Right cardiac atrium (tissue), 5 donors: ENCODE measurements at regions not wholly inside any gene's neighbourhood (a gene's known extent, or its start where the extent isn't known, plus 50 kb on each side); places are given as distances from the start of the nearest gene placed in this dataset.

Experiments used
- ATAC-seq, 2 donors: fragments of 200-7000 bp; cut with Tn5 transposase; one replicate each; pipeline versions ENCODE4 v1.8.0 to v1.9.1; 2020; ENCODE audit warnings: moderate library complexity in 2 of 2, mild to moderate bottlenecking in 1 of 2
- DNase-seq, 3 donors: peaks; one replicate each; pipeline ENCODE4 v3.0.0-alpha.2; 2020
- H3K27ac ChIP-seq: one replicate; pipeline ENCODE4 v1.5.1; 2013; ENCODE audit warnings: mild to moderate bottlenecking, low read length, control low read depth, moderate library complexity
- H3K27me3 ChIP-seq: one replicate; pipeline ENCODE4 v1.6.1; 2013; ENCODE audit not compliant: control insufficient read depth, insufficient read depth
- H3K4me1 ChIP-seq: one replicate; pipeline ENCODE4 v1.6.1; 2013; ENCODE audit warnings: low read length; ENCODE audit not compliant: control insufficient read depth, insufficient read depth
- H3K4me3 ChIP-seq: one replicate; pipeline ENCODE4 v1.5.1; 2013; ENCODE audit warnings: low read length, control low read depth
- H3K9me3 ChIP-seq: one replicate; pipeline ENCODE4 v1.6.1; 2013; ENCODE audit warnings: low read length; ENCODE audit not compliant: control insufficient read depth
- WGBS: extraction: QIAGEN DNeasy Blood & Tissue Kit; methylation state at CpG from one replicate; pipeline ENCODE4 v1.1.7; 2013; 5-methylcytosine and 5-hydroxymethylcytosine counted together
- intact Hi-C, 4 donors: fragments of 100-400 bp; cut with DNase I; formaldehyde crosslinking; loops; one replicate each; pipeline versions ENCODE4 v1.11.0 to v1.14.0; 2022 to 2023
- donor health status: healthy with polysubstance abuse.
- donor health status: DM: no; HTN: yes; CAD: no.
- donor health status: DM: no; HTN: no; CAD: no.
- donor health status: DM: no; HTN: yes; CAD: no; lungs with severe emphysema.
- donor health status: DM: yes; HTN: yes; CAD: no.

- Histone ChIP-seq H3K4me1 (no peaks in the 10 kb centered on the region), H3K27ac (no peak overlapping the region), H3K9me3 (no peaks in the 10 kb centered on the region), H3K4me3 (no peak overlapping the region), H3K27me3 (no peaks in the 10 kb centered on the region)
- intact Hi-C loops: no loop called here
- WGBS: 76% methylated on average over 2 of the region's 2 CpGs
- no peak for DNase-seq
- no peak for ATAC-seq
Measured at GRCh38 chrX:78540171-78540570, 119.0 kb downstream of the RTL3 start.

- no peak overlapping the region for H3K4me3 ChIP-seq
- intact Hi-C loops: no loop called here
- no peaks in the 10 kb centered on the region for H3K27me3 ChIP-seq
- WGBS: 58% methylated on average over 2 of the region's 2 CpGs
- no peak overlapping the region for H3K27ac ChIP-seq
- no peak for DNase-seq
- H3K9me3 ChIP-seq: no peaks in the 10 kb centered on the region
- H3K4me1 ChIP-seq: no peaks in the 10 kb centered on the region
- ATAC-seq: no peak
Measured at GRCh38 chrX:78534221-78534620, 124.9 kb downstream of the RTL3 start.

GRCh38 chrX:78532363-78532762, 126.8 kb downstream of the RTL3 start:
- H3K27me3 ChIP-seq: no peaks in the 10 kb centered on the region
- no peaks in the 10 kb centered on the region for H3K4me1 ChIP-seq
- intact Hi-C loops: no loop called here
- no peak overlapping the region for H3K4me3 ChIP-seq
- DNase-seq (no peak), ATAC-seq (no peak)
- no peaks in the 10 kb centered on the region for H3K9me3 ChIP-seq
- no peak overlapping the region for H3K27ac ChIP-seq

GRCh38 chrX:78527818-78528217, 131.3 kb downstream of the RTL3 start:
- H3K27ac ChIP-seq: no peak overlapping the region
- WGBS: 74% methylated on average over 1 of the region's 1 CpG
- DNase-seq (no peak), ATAC-seq (no peak)
- no peaks in the 10 kb centered on the region for H3K27me3 ChIP-seq
- intact Hi-C loops: no loop called here
- H3K4me1 ChIP-seq: no peaks in the 10 kb centered on the region
- H3K4me3 ChIP-seq: no peak overlapping the region
- H3K9me3 ChIP-seq: no peaks in the 10 kb centered on the region

- no peaks in the 10 kb centered on the region for H3K4me1 ChIP-seq
- no peaks in the 10 kb centered on the region for H3K9me3 ChIP-seq
- ATAC-seq (no peak), DNase-seq (no peak)
- no peak overlapping the region for H3K4me3 ChIP-seq
- intact Hi-C loops: no loop called here
- 72% methylated on average over 1 of the region's 1 CpG for WGBS
- no peaks in the 10 kb centered on the region for H3K27me3 ChIP-seq
- no peak overlapping the region for H3K27ac ChIP-seq
Measured at GRCh38 chrX:78527263-78527662, 131.9 kb downstream of the RTL3 start.

GRCh38 chrX:78522601-78523000, 136.5 kb downstream of the RTL3 start:
- H3K27ac ChIP-seq: no peak overlapping the region
- no peaks in the 10 kb centered on the region for H3K9me3 ChIP-seq
- intact Hi-C loops: no loop called here
- DNase-seq (no peak), ATAC-seq (no peak)
- H3K4me1 ChIP-seq: no peaks in the 10 kb centered on the region
- WGBS: 79% methylated on average over 2 of the region's 2 CpGs
- H3K4me3 ChIP-seq: no peak overlapping the region
- H3K27me3 ChIP-seq: no peaks in the 10 kb centered on the region

GRCh38 chrX:78517124-78517523, 142.0 kb downstream of the RTL3 start:
- Histone ChIP-seq H3K9me3 (no peaks in the 10 kb centered on the region), H3K27ac (no peak overlapping the region), H3K27me3 (no peaks in the 10 kb centered on the region), H3K4me1 (no peaks in the 10 kb centered on the region), H3K4me3 (no peak overlapping the region)
- DNase-seq (no peak), ATAC-seq (no peak)
- intact Hi-C loops: no loop called here
- 78% methylated on average over 4 of the region's 4 CpGs for WGBS

GRCh38 chrX:78514852-78515251, 144.3 kb downstream of the RTL3 start:
- no peaks in the 10 kb centered on the region for H3K9me3 ChIP-seq
- DNase-seq: no peak
- H3K27ac ChIP-seq: no peak overlapping the region
- ATAC-seq: no peak
- no peak overlapping the region for H3K4me3 ChIP-seq
- no peaks in the 10 kb centered on the region for H3K27me3 ChIP-seq
- no peaks in the 10 kb centered on the region for H3K4me1 ChIP-seq
- intact Hi-C loops: no loop called here

- no peak overlapping the region for H3K27ac ChIP-seq
- H3K9me3 ChIP-seq: no peaks in the 10 kb centered on the region
- 28% methylated on average over 5 of the region's 5 CpGs for WGBS
- intact Hi-C loops: no loop called here
- ATAC-seq (no peak), DNase-seq (no peak)
- no peaks in the 10 kb centered on the region for H3K27me3 ChIP-seq
- no peaks in the 10 kb centered on the region for H3K4me1 ChIP-seq
- no peak overlapping the region for H3K4me3 ChIP-seq
Measured at GRCh38 chrX:78513971-78514738, 145.0 kb downstream of the RTL3 start.

GRCh38 chrX:78506248-78506647, 152.9 kb downstream of the RTL3 start:
- WGBS: 73% methylated on average over 1 of the region's 1 CpG
- intact Hi-C loops: no loop called here
- ATAC-seq: no peak
- H3K27me3 ChIP-seq: no peaks in the 10 kb centered on the region
- H3K27ac ChIP-seq: no peak overlapping the region
- H3K9me3 ChIP-seq: no peaks in the 10 kb centered on the region
- H3K4me3 ChIP-seq: no peak overlapping the region
- DNase-seq: no peak
- no peaks in the 10 kb centered on the region for H3K4me1 ChIP-seq

- Histone ChIP-seq H3K4me3 (no peak overlapping the region), H3K27ac (no peak overlapping the region), H3K9me3 (no peaks in the 10 kb centered on the region), H3K4me1 (no peaks in the 10 kb centered on the region), H3K27me3 (no peaks in the 10 kb centered on the region)
- WGBS: 78% methylated on average over 2 of the region's 2 CpGs
- DNase-seq (no peak), ATAC-seq (no peak)
- intact Hi-C loops: no loop called here
Measured at GRCh38 chrX:78496483-78496882, 162.6 kb downstream of the RTL3 start.

GRCh38 chrX:78493180-78493579, 165.8 kb upstream of the CYSLTR1 start:
- no peak overlapping the region for H3K27ac ChIP-seq
- H3K9me3 ChIP-seq: no peaks in the 10 kb centered on the region
- intact Hi-C loops: no loop called here
- 74% methylated on average over 2 of the region's 2 CpGs for WGBS
- H3K27me3 ChIP-seq: no peaks in the 10 kb centered on the region
- DNase-seq: no peak
- no peaks in the 10 kb centered on the region for H3K4me1 ChIP-seq
- no peak overlapping the region for H3K4me3 ChIP-seq
- no peak for ATAC-seq
